ENCODE measurements at regions not wholly inside any gene's neighbourhood (a gene's known extent, or its start where the extent isn't known, plus 50 kb on each side); places are given as distances from the start of the nearest gene placed in this dataset.

DNA sequence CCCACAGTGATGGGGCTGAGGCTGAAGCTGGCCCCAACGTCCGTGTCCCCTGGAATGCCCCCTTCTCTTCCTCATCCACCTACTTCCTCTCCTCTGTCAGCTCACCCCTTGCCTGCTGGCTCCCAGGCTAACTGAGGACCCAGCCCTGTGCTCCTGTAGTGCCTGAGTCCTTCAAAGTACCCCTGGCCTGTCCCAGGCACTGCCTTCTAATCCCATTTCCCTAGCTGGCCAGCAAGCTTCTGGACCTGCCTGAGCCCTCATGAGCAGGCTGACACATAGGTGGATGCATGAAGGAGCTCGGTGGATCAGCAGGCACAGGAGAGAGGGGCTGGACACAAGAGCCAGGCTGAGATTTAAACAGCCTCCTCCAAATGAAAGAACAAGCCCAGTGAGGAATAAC, 650.8 kb downstream of the NPHP4 start:
- no peak overlapping the region for H3K27ac ChIP-seq (ENCODE audit: low read depth, low read length)
- no peaks in the 10 kb centered on the region for H3K9me3 ChIP-seq (ENCODE audit: control insufficient read depth, insufficient read depth, low read length)
- H3K27me3 ChIP-seq (ENCODE audit: control insufficient read depth, low read length) = no peaks in the 10 kb centered on the region
- H3K4me1 ChIP-seq (ENCODE audit: control insufficient read depth, low read length) = no peaks in the 10 kb centered on the region
- H3K79me2 ChIP-seq (ENCODE audit: control insufficient read depth, low read length) = no peaks in the 10 kb centered on the region
- H4K20me1 ChIP-seq (ENCODE audit: control insufficient read depth, insufficient read depth, low read depth, low read length) = no peaks in the 10 kb centered on the region
- no peaks in the 10 kb centered on the region for H3K36me3 ChIP-seq (ENCODE audit: control insufficient read depth, low read length)
- no peak overlapping the region for H3K4me3 ChIP-seq (ENCODE audit: low read length)
- no peaks in the 10 kb centered on the region for H3K9me2 ChIP-seq (replicated peaks; ENCODE audit: control insufficient read depth, low read length)
- no peaks in the 10 kb centered on the region for H3F3A ChIP-seq (ENCODE audit: control insufficient read depth, insufficient read depth)
- no peak overlapping the region for H3K4me2 ChIP-seq (ENCODE audit: low read length)
- TF ChIP-seq EZH2phosphoT487 (IDR thresholded peaks at IDR 0.05; ENCODE audit: borderline replicate concordance, low read length) = no peak
- TF ChIP-seq, protein P1, sequence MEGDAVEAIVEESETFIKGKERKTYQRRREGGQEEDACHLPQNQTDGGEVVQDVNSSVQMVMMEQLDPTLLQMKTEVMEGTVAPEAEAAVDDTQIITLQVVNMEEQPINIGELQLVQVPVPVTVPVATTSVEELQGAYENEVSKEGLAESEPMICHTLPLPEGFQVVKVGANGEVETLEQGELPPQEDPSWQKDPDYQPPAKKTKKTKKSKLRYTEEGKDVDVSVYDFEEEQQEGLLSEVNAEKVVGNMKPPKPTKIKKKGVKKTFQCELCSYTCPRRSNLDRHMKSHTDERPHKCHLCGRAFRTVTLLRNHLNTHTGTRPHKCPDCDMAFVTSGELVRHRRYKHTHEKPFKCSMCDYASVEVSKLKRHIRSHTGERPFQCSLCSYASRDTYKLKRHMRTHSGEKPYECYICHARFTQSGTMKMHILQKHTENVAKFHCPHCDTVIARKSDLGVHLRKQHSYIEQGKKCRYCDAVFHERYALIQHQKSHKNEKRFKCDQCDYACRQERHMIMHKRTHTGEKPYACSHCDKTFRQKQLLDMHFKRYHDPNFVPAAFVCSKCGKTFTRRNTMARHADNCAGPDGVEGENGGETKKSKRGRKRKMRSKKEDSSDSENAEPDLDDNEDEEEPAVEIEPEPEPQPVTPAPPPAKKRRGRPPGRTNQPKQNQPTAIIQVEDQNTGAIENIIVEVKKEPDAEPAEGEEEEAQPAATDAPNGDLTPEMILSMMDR (IDR thresholded peaks at IDR 0.05; ENCODE audit: low read depth, low read length, poor library complexity, severe bottlenecking) = no peak

DNA sequence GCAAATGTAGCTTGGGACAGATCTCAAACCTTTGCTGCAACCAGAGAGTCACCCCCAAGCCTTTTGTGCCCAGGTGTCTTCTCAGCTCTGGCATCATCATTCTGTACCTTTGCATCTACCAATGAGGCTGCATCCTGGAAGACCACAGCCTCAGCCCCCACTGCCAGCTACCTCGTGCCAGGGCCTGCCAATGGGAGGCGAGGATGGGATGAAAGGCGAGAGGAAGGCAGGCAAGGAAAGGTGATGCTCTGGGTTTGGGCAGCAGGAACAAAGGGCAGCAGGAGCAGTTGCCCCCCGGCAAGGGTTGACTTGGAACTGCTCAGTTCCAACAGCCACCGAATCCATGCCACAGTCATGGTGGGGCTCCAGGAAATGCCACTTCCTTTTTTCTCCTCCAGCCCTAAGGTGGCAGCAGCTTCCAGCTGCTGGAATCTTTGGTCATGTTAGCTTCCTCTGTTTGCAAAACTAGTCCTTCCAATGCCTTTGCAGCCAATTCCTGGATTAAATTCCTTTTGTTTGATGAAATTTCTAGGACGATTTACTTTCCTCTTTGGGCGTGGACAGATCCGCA, 651.6 kb downstream of the NPHP4 start:
- no peaks in the 10 kb centered on the region for H3K9me2 ChIP-seq (replicated peaks; ENCODE audit: control insufficient read depth, low read length)
- H3K9me3 ChIP-seq (ENCODE audit: control insufficient read depth, insufficient read depth, low read length) = no peaks in the 10 kb centered on the region
- no peaks in the 10 kb centered on the region for H4K20me1 ChIP-seq (ENCODE audit: control insufficient read depth, insufficient read depth, low read depth, low read length)
- H3K36me3 ChIP-seq (ENCODE audit: control insufficient read depth, low read length) = no peaks in the 10 kb centered on the region
- H3K27me3 ChIP-seq (ENCODE audit: control insufficient read depth, low read length) = no peaks in the 10 kb centered on the region
- H3K4me1 ChIP-seq (ENCODE audit: control insufficient read depth, low read length) = no peaks in the 10 kb centered on the region
- no peaks in the 10 kb centered on the region for H3K79me2 ChIP-seq (ENCODE audit: control insufficient read depth, low read length)
- no peaks in the 10 kb centered on the region for H3F3A ChIP-seq (ENCODE audit: control insufficient read depth, insufficient read depth)
- no peak for TF ChIP-seq EZH2phosphoT487 (IDR thresholded peaks at IDR 0.05; ENCODE audit: borderline replicate concordance, low read length)
- TF ChIP-seq, protein P1 (IDR thresholded peaks at IDR 0.05; ENCODE audit: low read depth, low read length, poor library complexity, severe bottlenecking) = no peak
- H3K4me3 ChIP-seq (ENCODE audit: low read length) = no peak overlapping the region
- no peak overlapping the region for H3K27ac ChIP-seq (ENCODE audit: low read depth, low read length)
- no peak overlapping the region for H3K4me2 ChIP-seq (ENCODE audit: low read length)

DNA sequence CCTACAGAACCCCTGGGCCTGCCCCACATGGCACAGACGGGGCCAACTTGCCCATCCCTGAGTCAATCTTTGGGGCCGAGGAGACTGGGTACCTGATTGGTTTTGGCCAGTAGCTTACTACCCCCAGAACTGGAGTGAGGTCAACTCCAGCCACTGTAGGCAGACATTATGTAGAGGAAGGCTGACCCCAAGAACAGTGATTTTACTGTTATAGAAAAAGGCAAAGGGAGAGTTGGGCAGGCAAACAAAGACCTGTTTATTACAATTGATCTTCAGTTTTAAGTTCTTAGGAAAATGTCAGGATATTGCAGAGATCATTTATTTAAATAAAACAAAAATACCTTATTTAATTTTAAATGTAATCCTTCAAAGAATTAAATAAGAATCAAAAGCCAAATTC, 653.8 kb downstream of the NPHP4 start:
- H3K36me3 ChIP-seq (ENCODE audit: control insufficient read depth, low read length) = no peaks in the 10 kb centered on the region
- no peak overlapping the region for H3K4me2 ChIP-seq (ENCODE audit: low read length)
- no peaks in the 10 kb centered on the region for H4K20me1 ChIP-seq (ENCODE audit: control insufficient read depth, insufficient read depth, low read depth, low read length)
- H3F3A ChIP-seq (ENCODE audit: control insufficient read depth, insufficient read depth) = no peaks in the 10 kb centered on the region
- H3K4me1 ChIP-seq (ENCODE audit: control insufficient read depth, low read length) = no peaks in the 10 kb centered on the region
- H3K27me3 ChIP-seq (ENCODE audit: control insufficient read depth, low read length) = no peaks in the 10 kb centered on the region
- H3K9me3 ChIP-seq (ENCODE audit: control insufficient read depth, insufficient read depth, low read length) = no peaks in the 10 kb centered on the region
- no peak overlapping the region for H3K4me3 ChIP-seq (ENCODE audit: low read length)
- no peak overlapping the region for H3K27ac ChIP-seq (ENCODE audit: low read depth, low read length)
- no peaks in the 10 kb centered on the region for H3K9me2 ChIP-seq (replicated peaks; ENCODE audit: control insufficient read depth, low read length)
- TF ChIP-seq, protein P1 (IDR thresholded peaks at IDR 0.05; ENCODE audit: low read depth, low read length, poor library complexity, severe bottlenecking) = no peak
- TF ChIP-seq EZH2phosphoT487 (IDR thresholded peaks at IDR 0.05; ENCODE audit: borderline replicate concordance, low read length) = no peak
- H3K79me2 ChIP-seq (ENCODE audit: control insufficient read depth, low read length) = no peaks in the 10 kb centered on the region

Data from DOHH2 (cell line).